HCT116 (cell line): ENCODE measurements at regions not wholly inside any gene's neighbourhood (a gene's known extent, or its start where the extent isn't known, plus 50 kb on each side); places are given as distances from the start of the nearest gene placed in this dataset.

Experiments used
- ATAC-seq: fragments of 200-7000 bp; cut with Tn5 transposase; 2 replicates; pipeline ENCODE4 v1.9.1; 2020; ENCODE audit warnings: mild to moderate bottlenecking, moderate library complexity
- BruUV-seq: library from RNA; stranded (reverse); fragments of 400-500 nt; replicated peaks from 2 replicates; lab custom pipeline; 2021; lab: Mats Ljungman, UMichigan
- CTCF ChIA-PET: fragments of 300-600 bp; sonication (Branson Sonifier 250); formaldehyde crosslinking; loops from one replicate; lab custom pipeline; 2021; ENCODE audit warnings: antibody characterized with exemption; lab: Charles Lee
- POLR2A ChIA-PET: fragments of 300-600, 350-600 bp; sonication (Branson Sonifier 250); formaldehyde crosslinking; loops from one replicate; lab custom pipeline; 2021; ENCODE audit warnings: antibody characterized with exemption; lab: Charles Lee
- RAD21 ChIA-PET, 2 experiments: fragments of 300-600 bp; sonication (Branson Sonifier 250); formaldehyde crosslinking; loops; one replicate each; lab custom pipeline; 2023; ENCODE audit warnings: low total read pairs in 2 of 2; ENCODE audit not compliant: uncharacterized antibody in 2 of 2, unreplicated experiment in 2 of 2, low non-redundant PET in 1 of 2; lab: Charles Lee
- DNase-seq: peaks from one replicate; pipeline ENCODE4 v3.0.0-alpha.2; 2010; ENCODE audit warnings: low read depth, low spot score
- H2AFZ ChIP-seq: fragments of 200-600 bp; shearing (Covaris generic), sonication (generic); 2 replicates; pipeline ENCODE4 v1.6.1; 2017; ENCODE audit warnings: low read depth, mixed run types, mixed read lengths, antibody characterized with exemption, low read length; ENCODE audit not compliant: poor library complexity, severe bottlenecking
- H3K27ac ChIP-seq: 2 replicates; pipeline ENCODE4 v1.5.1; 2012; ENCODE audit warnings: low read depth, low read length
- H3K27me3 ChIP-seq: fragments of 200-600 bp; sonication (generic); 2 replicates; pipeline ENCODE4 v1.6.1; 2016; ENCODE audit warnings: mixed run types, low read length, mixed read lengths; ENCODE audit not compliant: insufficient read depth
- H3K36me3 ChIP-seq, 2 experiments: fragments of 200-500 bp in 1 of 2; fragments of 200-600 bp in 1 of 2; sonication (Bioruptor generic) in 1 of 2; sonication (generic) in 1 of 2; 2 replicates each; pipeline versions ENCODE4 v1.5.1 to v1.6.1; 2014 to 2016; ENCODE audit warnings: low read length in 2 of 2, inconsistent platforms in 1 of 2, mixed read lengths in 1 of 2, mixed run types in 1 of 2; ENCODE audit not compliant: insufficient read depth in 2 of 2, control insufficient read depth in 1 of 2
- H3K4me1 ChIP-seq, 2 experiments: fragments of 200-600 bp in 1 of 2; sonication (generic) in 1 of 2; 2 replicates each; pipeline versions ENCODE4 v1.5.1 to v1.6.1; 2012 to 2017; ENCODE audit warnings: low read length in 2 of 2, inconsistent platforms in 1 of 2, mild to moderate bottlenecking in 1 of 2, mixed read lengths in 1 of 2, mixed run types in 1 of 2, moderate library complexity in 1 of 2; ENCODE audit not compliant: insufficient read depth in 2 of 2, control insufficient read depth in 1 of 2
- H3K4me2 ChIP-seq: fragments of 200-600 bp; sonication (generic); 2 replicates; pipeline ENCODE4 v1.6.1; 2017; ENCODE audit warnings: mixed run types, low read length, mixed read lengths
- H3K4me3 ChIP-seq, 2 experiments: fragments of 200-600 bp in 1 of 2; sonication (generic) in 1 of 2; replicated peaks in 1 of 2; 2 replicates each; pipeline ENCODE4 v1.5.1; 2011 to 2016; ENCODE audit warnings: low read length in 2 of 2, control low read depth in 1 of 2, low read depth in 1 of 2, mild to moderate bottlenecking in 1 of 2, mixed read lengths in 1 of 2, mixed run types in 1 of 2
- H3K79me2 ChIP-seq: fragments of 200-600 bp; sonication (generic); 2 replicates; pipeline ENCODE4 v1.6.1; 2017; ENCODE audit warnings: mild to moderate bottlenecking, mixed run types, low read length, moderate library complexity, mixed read lengths; ENCODE audit not compliant: insufficient read depth
- H3K9ac ChIP-seq: fragments of 200-600 bp; sonication (generic); 2 replicates; pipeline ENCODE4 v1.6.1; 2016; ENCODE audit warnings: low read length, mixed read lengths
- H3K9me2 ChIP-seq: fragments of 200-600 bp; sonication (generic), shearing (Covaris generic); 2 replicates; pipeline ENCODE4 v1.6.1; 2017; ENCODE audit warnings: mixed run types, mild to moderate bottlenecking, moderate library complexity; ENCODE audit not compliant: insufficient read depth
- H3K9me3 ChIP-seq, 2 experiments: fragments of 200-500 bp in 1 of 2; fragments of 200-600 bp in 1 of 2; sonication (Bioruptor generic) in 1 of 2; sonication (generic) in 1 of 2; 2 replicates each; pipeline ENCODE4 v1.6.1; 2014 to 2017; ENCODE audit warnings: low read length in 2 of 2, mixed read lengths in 2 of 2, inconsistent platforms in 1 of 2, low read depth in 1 of 2, mild to moderate bottlenecking in 1 of 2, mixed run types in 1 of 2, moderate library complexity in 1 of 2; ENCODE audit not compliant: control insufficient read depth in 1 of 2, insufficient read depth in 1 of 2
- H4K20me1 ChIP-seq: fragments of 200-600 bp; sonication (generic), shearing (Covaris generic); 2 replicates; pipeline ENCODE4 v1.6.1; 2017; ENCODE audit warnings: mixed run types, mild to moderate bottlenecking, moderate library complexity; ENCODE audit not compliant: insufficient read depth
- ATF3 ChIP-seq: IDR thresholded peaks from 2 replicates; pipeline ENCODE4 v1.6.1; 2012
- CBX3 ChIP-seq: IDR thresholded peaks from 2 replicates; pipeline ENCODE4 v1.6.1; 2012; ENCODE audit warnings: low read depth
- CEBPB ChIP-seq: IDR thresholded peaks from 2 replicates; pipeline ENCODE4 v1.6.1; 2012; ENCODE audit warnings: low read depth
- EGR1 ChIP-seq: IDR thresholded peaks from 2 replicates; pipeline ENCODE4 v1.6.1; 2012; ENCODE audit warnings: low read depth
- ELF1 ChIP-seq: IDR thresholded peaks from 2 replicates; pipeline ENCODE4 v1.6.1; 2012; ENCODE audit warnings: low read depth, borderline replicate concordance
- EZH2 ChIP-seq: fragments of 200-600 bp; sonication (generic); IDR thresholded peaks from 2 replicates; pipeline ENCODE4 v1.6.1; 2017; ENCODE audit warnings: antibody characterized with exemption, mixed run types
- EZH2phosphoT487 ChIP-seq: fragments of 200-600 bp; IDR thresholded peaks from 2 replicates; pipeline ENCODE4 v1.6.1; 2018; ENCODE audit warnings: antibody characterized with exemption, borderline replicate concordance
- MAX ChIP-seq: IDR thresholded peaks from 2 replicates; pipeline ENCODE4 v1.6.1; 2012
- RAD21 ChIP-seq: IDR thresholded peaks from 2 replicates; pipeline ENCODE4 v1.6.1; 2012; ENCODE audit warnings: low read depth, mild to moderate bottlenecking
- REST ChIP-seq: IDR thresholded peaks from 2 replicates; pipeline ENCODE4 v1.6.1; 2012; ENCODE audit warnings: low read depth
- SP1 ChIP-seq: IDR thresholded peaks from 2 replicates; pipeline ENCODE4 v1.6.1; 2012; ENCODE audit warnings: low read depth
- SRF ChIP-seq: IDR thresholded peaks from 2 replicates; pipeline ENCODE4 v1.6.1; 2012; ENCODE audit warnings: low read depth
- ZFX ChIP-seq: fragments of 450-650 bp; IDR thresholded peaks from 2 replicates; pipeline ENCODE4 v1.6.1; 2017
- ZNF274 ChIP-seq: fragments of 200-500 bp; sonication (Bioruptor generic); IDR thresholded peaks from 2 replicates; pipeline ENCODE4 v1.6.1; 2014; ENCODE audit warnings: mild to moderate bottlenecking, low read depth, low read length, inconsistent platforms
- intact Hi-C: fragments of 100-400 bp; cut with micrococcal nuclease; formaldehyde crosslinking; loops from 2 replicates; pipeline ENCODE4 v1.10.0; 2022

- TF ChIP-seq MAX: no peak
- no peak for TF ChIP-seq ZFX
- TF ChIP-seq ATF3: no peak
- TF ChIP-seq ZNF274: no peak
- no peak for TF ChIP-seq SRF
- TF ChIP-seq EZH2phosphoT487: no peak
- TF ChIP-seq CBX3: no peak
- no peak for TF ChIP-seq SP1
These were observed 391.5 kb downstream of the TXNL1 start (continued) for GRCh38 chr18:56246916-56247315.

- Histone ChIP-seq H3K27ac (no peak overlapping the region), H3K4me1 (no peaks in the 10 kb centered on the region), H4K20me1 (no peaks in the 10 kb centered on the region), H3K4me2 (no peak overlapping the region), H3K9ac (no peak overlapping the region), H3K4me3 (no peak overlapping the region), H3K9me3 (peaks cover 3 to 13% of the 10 kb centered on the region in 2 experiments; a peak in 2 of 4 replicates), H3K9me2 (no peaks in the 10 kb centered on the region), H3K36me3 (no peaks in the 10 kb centered on the region), H3K27me3 (no peaks in the 10 kb centered on the region), H3K79me2 (no peaks in the 10 kb centered on the region), H2AFZ (no peak overlapping the region)
- ATAC-seq (no peak), DNase-seq (no peak)
- no peak for TF ChIP-seq EZH2
- TF ChIP-seq EGR1: no peak
- no peak for TF ChIP-seq RAD21
- no peak for TF ChIP-seq EZH2phosphoT487
- TF ChIP-seq REST: no peak
- no peak for TF ChIP-seq CEBPB
- TF ChIP-seq ELF1: no peak
- TF ChIP-seq ZNF274: no peak
- intact Hi-C loops: no loop called here
- ChIA-PET POLR2A (no interaction called here), RAD21 (no interaction called here), CTCF (no interaction called here)
- BruUV-seq: no TSS peak
These were observed 392.4 kb downstream of the TXNL1 start for GRCh38 chr18:56245866-56246580.
